ENCODE measurements at regions not wholly inside any gene's neighbourhood (a gene's known extent, or its start where the extent isn't known, plus 50 kb on each side); places are given as distances from the start of the nearest gene placed in this dataset.

- TF ChIP-seq, protein P1, sequence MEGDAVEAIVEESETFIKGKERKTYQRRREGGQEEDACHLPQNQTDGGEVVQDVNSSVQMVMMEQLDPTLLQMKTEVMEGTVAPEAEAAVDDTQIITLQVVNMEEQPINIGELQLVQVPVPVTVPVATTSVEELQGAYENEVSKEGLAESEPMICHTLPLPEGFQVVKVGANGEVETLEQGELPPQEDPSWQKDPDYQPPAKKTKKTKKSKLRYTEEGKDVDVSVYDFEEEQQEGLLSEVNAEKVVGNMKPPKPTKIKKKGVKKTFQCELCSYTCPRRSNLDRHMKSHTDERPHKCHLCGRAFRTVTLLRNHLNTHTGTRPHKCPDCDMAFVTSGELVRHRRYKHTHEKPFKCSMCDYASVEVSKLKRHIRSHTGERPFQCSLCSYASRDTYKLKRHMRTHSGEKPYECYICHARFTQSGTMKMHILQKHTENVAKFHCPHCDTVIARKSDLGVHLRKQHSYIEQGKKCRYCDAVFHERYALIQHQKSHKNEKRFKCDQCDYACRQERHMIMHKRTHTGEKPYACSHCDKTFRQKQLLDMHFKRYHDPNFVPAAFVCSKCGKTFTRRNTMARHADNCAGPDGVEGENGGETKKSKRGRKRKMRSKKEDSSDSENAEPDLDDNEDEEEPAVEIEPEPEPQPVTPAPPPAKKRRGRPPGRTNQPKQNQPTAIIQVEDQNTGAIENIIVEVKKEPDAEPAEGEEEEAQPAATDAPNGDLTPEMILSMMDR (IDR thresholded peaks at IDR 0.05) = no peak
- TF ChIP-seq POLR2A (IDR thresholded peaks at IDR 0.05) (no peak), POLR2AphosphoS5 (IDR thresholded peaks at IDR 0.05) (no peak)
Observed at GRCh38 chr13:74795526-74795925, 661.3 kb upstream of the KLF12 start.

Measured in breast epithelium (tissue), 3 donors.